Sigmoid colon (tissue), 6 donors: ENCODE measurements at regions not wholly inside any gene's neighbourhood (a gene's known extent, or its start where the extent isn't known, plus 50 kb on each side); places are given as distances from the start of the nearest gene placed in this dataset.

Source experiments
- DNase-seq: peaks from one replicate; pipeline ENCODE4 v3.0.0-alpha.2; 2019
- H3K27ac ChIP-seq, 4 donors: fragments of 200-600 bp; sonication (generic); one replicate each; pipeline ENCODE4 v1.5.1; 2016 to 2019; ENCODE audit warnings: mild to moderate bottlenecking in 1 of 4
- H3K27me3 ChIP-seq, 3 donors: fragments of 200-600 bp; sonication (generic); one replicate each; pipeline ENCODE4 v1.5.1; 2019; ENCODE audit warnings: mild to moderate bottlenecking in 1 of 3
- H3K36me3 ChIP-seq, 4 donors: fragments of 200-600 bp; sonication (generic); one replicate each; pipeline ENCODE4 v1.5.1; 2016 to 2019
- H3K4me1 ChIP-seq, 4 donors: fragments of 200-600 bp; sonication (generic); one replicate each; pipeline ENCODE4 v1.5.1; 2017 to 2019
- H3K4me3 ChIP-seq, 4 donors: fragments of 200-600 bp; sonication (generic); one replicate each; pipeline ENCODE4 v1.5.1; 2017 to 2019; ENCODE audit warnings: mild to moderate bottlenecking in 2 of 4, moderate library complexity in 1 of 4
- H3K9me3 ChIP-seq, 4 donors: fragments of 200-600 bp in 3 of 4; sonication (generic) in 3 of 4; one replicate each; pipeline versions ENCODE4 v1.5.1 to v1.6.1; 2013 to 2019
- EP300 ChIP-seq, 4 donors: sonication (generic); formaldehyde crosslinking; IDR thresholded peaks; one replicate each; pipeline ENCODE4 v1.6.1; 2017; ENCODE audit warnings: antibody characterized with exemption in 4 of 4
- POLR2A ChIP-seq, 2 donors: fragments of 450-650 bp; IDR thresholded peaks; one replicate each; pipeline ENCODE4 v1.6.1; 2016; ENCODE audit warnings: antibody characterized with exemption in 2 of 2, mild to moderate bottlenecking in 2 of 2, moderate library complexity in 2 of 2
- POLR2AphosphoS5 ChIP-seq, 4 donors: sonication (generic); formaldehyde crosslinking; IDR thresholded peaks; one replicate each; pipeline ENCODE4 v1.6.1; 2017; ENCODE audit warnings: antibody characterized with exemption in 4 of 4
- WGBS, 2 donors: extraction: QIAGEN DNeasy Blood & Tissue Kit; methylation state at CpG; one replicate each; pipeline ENCODE4 v1.1.7; 2013; 5-methylcytosine and 5-hydroxymethylcytosine counted together
- intact Hi-C: fragments of 100-400 bp; cut with DNase I; formaldehyde crosslinking; loops from one replicate; pipeline ENCODE4 v1.15.1; 2023
- TF ChIP-seq, protein P1 (sequence below), 4 experiments: fragments of 450-650 bp in 3 of 4; fragments of 200-600 bp in 1 of 4; IDR thresholded peaks; one replicate each; pipeline ENCODE4 v1.5.1; 2016 to 2019; ENCODE audit warnings: antibody characterized with exemption in 4 of 4, mild to moderate bottlenecking in 3 of 4, moderate library complexity in 2 of 4
- donor health status: healthy with polysubstance abuse.
- donor health status: healthy.

DNA sequence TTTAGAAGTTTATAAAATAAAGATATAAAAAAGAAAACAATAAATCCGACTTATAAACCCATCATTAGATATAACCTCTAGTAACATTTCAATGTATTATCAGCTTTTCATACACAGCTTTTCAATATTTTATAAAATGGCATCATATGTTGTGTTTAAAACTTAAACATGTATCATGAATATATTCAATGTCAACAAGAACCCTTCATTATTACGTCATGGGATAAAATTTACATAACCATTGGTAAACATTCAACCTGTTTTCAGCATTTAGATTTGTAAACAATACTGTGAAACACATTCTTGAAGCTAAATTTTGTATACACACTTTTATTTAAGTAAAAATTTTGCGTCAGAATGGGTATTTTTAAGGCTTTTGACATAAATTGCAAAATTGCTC lies 153.4 kb upstream of the SOX14 start:
- H3K27me3 ChIP-seq = no peaks in the 10 kb centered on the region
- intact Hi-C loops = no loop called here
- no peak for DNase-seq
- H3K27ac ChIP-seq = no peak overlapping the region
- TF ChIP-seq, protein P1, sequence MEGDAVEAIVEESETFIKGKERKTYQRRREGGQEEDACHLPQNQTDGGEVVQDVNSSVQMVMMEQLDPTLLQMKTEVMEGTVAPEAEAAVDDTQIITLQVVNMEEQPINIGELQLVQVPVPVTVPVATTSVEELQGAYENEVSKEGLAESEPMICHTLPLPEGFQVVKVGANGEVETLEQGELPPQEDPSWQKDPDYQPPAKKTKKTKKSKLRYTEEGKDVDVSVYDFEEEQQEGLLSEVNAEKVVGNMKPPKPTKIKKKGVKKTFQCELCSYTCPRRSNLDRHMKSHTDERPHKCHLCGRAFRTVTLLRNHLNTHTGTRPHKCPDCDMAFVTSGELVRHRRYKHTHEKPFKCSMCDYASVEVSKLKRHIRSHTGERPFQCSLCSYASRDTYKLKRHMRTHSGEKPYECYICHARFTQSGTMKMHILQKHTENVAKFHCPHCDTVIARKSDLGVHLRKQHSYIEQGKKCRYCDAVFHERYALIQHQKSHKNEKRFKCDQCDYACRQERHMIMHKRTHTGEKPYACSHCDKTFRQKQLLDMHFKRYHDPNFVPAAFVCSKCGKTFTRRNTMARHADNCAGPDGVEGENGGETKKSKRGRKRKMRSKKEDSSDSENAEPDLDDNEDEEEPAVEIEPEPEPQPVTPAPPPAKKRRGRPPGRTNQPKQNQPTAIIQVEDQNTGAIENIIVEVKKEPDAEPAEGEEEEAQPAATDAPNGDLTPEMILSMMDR (IDR thresholded peaks at IDR 0.05) = no peak
- TF ChIP-seq EP300 (IDR thresholded peaks at IDR 0.05) = no peak
- no peak for TF ChIP-seq POLR2A (IDR thresholded peaks at IDR 0.05)
- no peak for TF ChIP-seq POLR2AphosphoS5 (IDR thresholded peaks at IDR 0.05)
- peaks cover 0 to 5% (median 2%) of the 10 kb centered on the region in 4 donors for H3K4me1 ChIP-seq
- no peaks in the 10 kb centered on the region for H3K36me3 ChIP-seq
- WGBS, 2 donors = 68 to 77% methylated on average over 3 of the region's 3 CpGs
- no peaks in the 10 kb centered on the region for H3K9me3 ChIP-seq
- no peak overlapping the region for H3K4me3 ChIP-seq

DNA sequence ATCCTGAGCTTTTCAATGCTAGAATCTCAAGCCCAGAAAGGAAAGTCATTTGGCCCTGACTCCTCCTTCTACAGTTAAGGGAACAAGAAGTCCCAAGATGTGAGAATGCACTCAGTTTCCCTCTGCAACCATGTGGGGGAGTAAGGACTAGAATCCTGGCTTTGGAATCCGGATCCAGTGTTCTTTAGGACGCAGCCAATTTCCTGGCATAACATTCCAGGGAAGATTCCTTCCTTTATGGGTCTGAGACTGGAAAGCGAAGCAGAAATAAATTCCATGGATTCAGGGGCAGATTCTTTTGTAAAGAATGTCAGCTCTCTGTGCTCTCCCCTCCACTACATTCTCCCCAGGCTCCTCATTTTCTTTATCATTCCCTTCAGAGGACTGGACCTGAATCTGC lies 151.8 kb upstream of the SOX14 start:
- H3K4me3 ChIP-seq = no peak overlapping the region
- H3K27me3 ChIP-seq = no peaks in the 10 kb centered on the region
- WGBS, 2 donors = 12 to 19% methylated on average over 3 of the region's 3 CpGs
- no peak for TF ChIP-seq POLR2A (IDR thresholded peaks at IDR 0.05)
- TF ChIP-seq, protein P1 (IDR thresholded peaks at IDR 0.05) = no peak
- no peak for TF ChIP-seq EP300 (IDR thresholded peaks at IDR 0.05)
- no peak for TF ChIP-seq POLR2AphosphoS5 (IDR thresholded peaks at IDR 0.05)
- no peak overlapping the region for H3K27ac ChIP-seq
- H3K4me1 ChIP-seq = peaks cover 0 to 5% (median 2%) of the 10 kb centered on the region in 4 donors
- H3K9me3 ChIP-seq = no peaks in the 10 kb centered on the region
- no peaks in the 10 kb centered on the region for H3K36me3 ChIP-seq
- intact Hi-C loops = no loop called here
- no peak for DNase-seq

DNA sequence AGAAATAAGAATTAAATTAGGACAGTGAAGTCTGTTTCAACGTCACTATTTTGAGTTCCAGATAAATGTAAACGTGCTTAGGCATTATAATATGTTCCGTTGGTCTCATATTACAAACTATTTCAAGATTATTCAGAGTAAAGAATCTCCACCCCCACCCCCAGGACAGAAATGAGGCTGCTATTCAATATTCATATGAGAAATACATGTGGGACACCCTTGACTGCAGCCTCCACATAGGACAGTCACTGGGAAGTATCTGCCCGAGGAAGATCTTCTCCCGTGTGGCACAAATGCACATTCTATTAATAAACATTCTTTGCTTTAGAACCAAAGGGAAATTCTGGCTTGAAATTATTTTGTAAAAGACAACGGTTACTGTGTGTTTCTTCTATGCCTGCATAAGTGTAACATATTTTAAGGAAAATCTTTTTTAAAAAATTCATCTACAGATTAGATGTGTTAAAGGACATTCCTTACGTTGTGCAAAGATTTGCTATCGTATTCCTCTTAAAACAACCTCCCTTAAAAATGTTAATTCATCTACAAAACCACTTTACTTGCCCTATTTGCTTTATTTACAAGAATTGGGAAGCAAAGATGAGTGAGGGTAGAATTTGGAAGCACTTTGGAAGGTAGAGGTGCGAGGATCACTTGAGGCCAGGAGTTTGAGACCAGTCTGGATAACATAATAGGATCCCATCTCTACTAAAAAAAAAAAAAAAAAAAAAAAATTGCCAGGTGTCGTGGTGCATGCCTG lies 148.3 kb upstream of the SOX14 start:
- no peaks in the 10 kb centered on the region for H3K27me3 ChIP-seq
- H3K4me3 ChIP-seq = no peak overlapping the region
- no peaks in the 10 kb centered on the region for H3K9me3 ChIP-seq
- no peaks in the 10 kb centered on the region for H3K36me3 ChIP-seq
- peaks cover 0 to 5% (median 2%) of the 10 kb centered on the region in 4 donors for H3K4me1 ChIP-seq
- TF ChIP-seq POLR2AphosphoS5 (IDR thresholded peaks at IDR 0.05) (no peak), POLR2A (IDR thresholded peaks at IDR 0.05) (no peak), EP300 (IDR thresholded peaks at IDR 0.05) (no peak)
- no peak for DNase-seq
- intact Hi-C loops = no loop called here
- 75 to 76% methylated on average over 10 of the region's 10 CpGs for WGBS, 2 donors
- H3K27ac ChIP-seq = no peak overlapping the region

DNA sequence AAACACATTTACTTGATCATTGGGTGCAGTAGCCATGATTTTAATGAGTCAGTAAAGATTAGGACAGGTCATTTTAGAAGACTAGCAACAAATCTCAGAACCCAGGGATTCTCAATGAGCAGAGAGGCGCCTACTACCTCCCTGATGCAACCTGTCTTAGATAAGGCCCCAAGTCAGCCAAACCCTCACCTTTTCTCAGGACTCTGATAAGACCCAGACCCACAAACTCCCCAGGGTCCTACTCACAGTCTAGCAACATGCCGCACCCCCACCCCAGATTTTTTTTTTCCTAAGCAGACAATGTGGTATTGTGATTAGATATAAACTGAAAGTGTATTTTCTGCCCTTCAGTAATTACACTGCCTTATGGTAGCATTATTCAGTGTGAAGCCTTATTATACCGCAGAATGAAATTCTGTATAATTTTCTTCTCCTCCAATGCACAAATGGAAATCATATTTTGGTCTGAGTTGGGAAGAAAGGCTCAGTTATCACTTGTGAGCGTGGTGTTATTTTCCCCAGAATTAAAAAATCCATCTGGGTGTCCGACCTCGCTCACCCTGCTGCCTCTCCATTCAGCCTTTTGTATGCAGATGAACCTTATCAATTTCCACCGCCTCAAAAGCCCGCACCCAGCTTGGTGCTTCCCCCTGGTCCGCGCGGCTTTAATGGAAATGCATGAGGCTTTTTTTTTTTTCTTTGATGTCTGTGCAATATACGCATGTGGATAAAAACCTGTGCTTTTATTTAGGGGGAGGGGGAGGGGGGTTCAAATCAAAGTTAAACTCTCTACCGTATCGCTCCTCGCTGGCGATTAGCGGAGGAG lies 122.0 kb upstream of the SOX14 start:
- Histone ChIP-seq H3K4me1 (no peaks in the 10 kb centered on the region), H3K27ac (no peak overlapping the region), H3K4me3 (no peak overlapping the region), H3K36me3 (no peaks in the 10 kb centered on the region), H3K9me3 (no peaks in the 10 kb centered on the region), H3K27me3 (peaks cover 0 to 26% (median 0%) of the 10 kb centered on the region in 3 donors)
- DNase-seq = no peak
- TF ChIP-seq POLR2AphosphoS5 (IDR thresholded peaks at IDR 0.05) = no peak
- TF ChIP-seq EP300 (IDR thresholded peaks at IDR 0.05) = no peak
- TF ChIP-seq, protein P1 (IDR thresholded peaks at IDR 0.05) = no peak
- no peak for TF ChIP-seq POLR2A (IDR thresholded peaks at IDR 0.05)
- 28 to 46% methylated on average over 17 of the region's 17 CpGs for WGBS, 2 donors
- intact Hi-C loops = no loop called here

DNA sequence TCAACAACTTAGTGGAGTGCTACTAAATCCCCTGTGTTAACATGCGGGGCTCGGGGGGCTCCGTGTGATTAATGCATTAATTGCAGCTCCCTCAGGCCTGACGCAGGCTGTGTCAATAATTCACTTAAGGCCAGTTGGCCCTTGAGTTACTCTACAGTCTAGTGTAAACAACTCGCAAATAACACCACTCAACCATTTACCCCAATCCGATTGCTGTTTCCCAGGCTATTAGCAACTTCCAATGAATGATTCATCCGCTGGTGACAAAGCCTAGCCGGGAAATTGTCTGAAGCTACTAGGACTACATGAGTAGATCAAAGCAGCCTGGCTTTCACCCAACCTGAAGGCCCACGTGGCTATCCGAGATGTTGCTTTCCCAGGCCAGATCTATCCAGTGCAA lies 121.3 kb upstream of the SOX14 start:
- TF ChIP-seq POLR2AphosphoS5 (IDR thresholded peaks at IDR 0.05) (no peak), EP300 (IDR thresholded peaks at IDR 0.05) (no peak), POLR2A (IDR thresholded peaks at IDR 0.05) (no peak)
- TF ChIP-seq, protein P1 (IDR thresholded peaks at IDR 0.05) = no peak
- Histone ChIP-seq H3K36me3 (no peaks in the 10 kb centered on the region), H3K4me1 (no peaks in the 10 kb centered on the region), H3K4me3 (no peak overlapping the region), H3K27ac (no peak overlapping the region), H3K27me3 (peaks cover 0 to 30% (median 0%) of the 10 kb centered on the region in 3 donors), H3K9me3 (no peaks in the 10 kb centered on the region)
- intact Hi-C loops = no loop called here
- 12 to 20% methylated on average over 10 of the region's 10 CpGs for WGBS, 2 donors
- no peak for DNase-seq
